H1 (cell line): ENCODE measurements at regions not wholly inside any gene's neighbourhood (a gene's known extent, or its start where the extent isn't known, plus 50 kb on each side); places are given as distances from the start of the nearest gene placed in this dataset.

ENCODE experiments used
- CTCF ChIA-PET: fragments of 300-600 bp; sonication (Branson Sonifier 250); formaldehyde crosslinking; loops from one replicate; lab custom pipeline; 2021; ENCODE audit not compliant: partially characterized antibody; lab: Charles Lee
- POLR2A ChIA-PET: fragments of 300-600 bp; sonication (Branson Sonifier 250); formaldehyde crosslinking; loops from one replicate; lab custom pipeline; 2021; ENCODE audit warnings: inconsistent platforms; ENCODE audit not compliant: partially characterized antibody; lab: Charles Lee
- DNase-seq, 2 experiments: peaks; one replicate each; pipeline versions ENCODE4 v3.0.0 to v3.0.0-alpha.2; 2010 to 2022; ENCODE audit warnings: low spot score in 2 of 2, low read depth in 1 of 2, mixed read lengths in 1 of 2
- FAIRE-seq: peaks from 2 replicates; lab custom pipeline; 2011; peaks lifted over from hg19 to GRCh38; lab: Jason Lieb, UNC
- H2AFZ ChIP-seq: 2 replicates; pipeline ENCODE4 v1.8.1; 2012; ENCODE audit warnings: low read length, inconsistent platforms
- H2AK5ac ChIP-seq: 2 replicates; pipeline ENCODE4 v1.6.1; 2013; ENCODE audit warnings: low read depth, low read length
- H2BK120ac ChIP-seq: replicated peaks from 2 replicates; pipeline ENCODE3; 2013; ENCODE audit warnings: low read depth, low read length, inconsistent platforms
- H2BK12ac ChIP-seq: 2 replicates; pipeline ENCODE4 v1.6.1; 2013; ENCODE audit warnings: low read depth, low read length
- H2BK15ac ChIP-seq: 2 replicates; pipeline ENCODE4 v1.6.1; 2013; ENCODE audit warnings: low read length
- H2BK20ac ChIP-seq: 2 replicates; pipeline ENCODE4 v1.6.1; 2013; ENCODE audit warnings: low read length
- H2BK5ac ChIP-seq: 2 replicates; pipeline ENCODE4 v1.6.1; 2013; ENCODE audit warnings: low read depth, low read length
- H3K14ac ChIP-seq: 2 replicates; pipeline ENCODE4 v1.6.1; 2013; ENCODE audit warnings: inconsistent platforms; ENCODE audit not compliant: insufficient read length
- H3K18ac ChIP-seq: 2 replicates; pipeline ENCODE4 v1.6.1; 2013; ENCODE audit warnings: low read length; ENCODE audit errors: extremely low read depth
- H3K23ac ChIP-seq: 2 replicates; pipeline ENCODE4 v1.6.1; 2013; ENCODE audit warnings: inconsistent platforms; ENCODE audit not compliant: insufficient read length
- H3K23me2 ChIP-seq: 2 replicates; pipeline ENCODE4 v1.6.1; 2013; ENCODE audit warnings: low read depth, low read length
- H3K27ac ChIP-seq: 2 replicates; pipeline ENCODE4 v1.6.1; 2011; ENCODE audit warnings: low read depth, low read length, inconsistent platforms
- H3K27me3 ChIP-seq, 4 experiments: replicated peaks in 1 of 4; 1 replicate in 1 of 4; 2 replicates in 3 of 4; pipeline versions ENCODE4 v1.6.1 to v1.8.1; 2011 to 2013; ENCODE audit warnings: low read length in 3 of 4, mild to moderate bottlenecking in 3 of 4, inconsistent platforms in 2 of 4, mixed read lengths in 2 of 4, moderate library complexity in 1 of 4; ENCODE audit not compliant: control insufficient read depth in 3 of 4, insufficient read depth in 3 of 4; ENCODE audit errors: extremely low read depth in 1 of 4
- H3K36me3 ChIP-seq, 4 experiments: 2 replicates each; pipeline versions ENCODE4 v1.6.1 to v1.8.1; 2011 to 2013; ENCODE audit warnings: mild to moderate bottlenecking in 4 of 4, low read length in 3 of 4, moderate library complexity in 2 of 4, control low read depth in 1 of 4, inconsistent platforms in 1 of 4; ENCODE audit not compliant: insufficient read depth in 4 of 4, control insufficient read depth in 2 of 4
- H3K4ac ChIP-seq: replicated peaks from 2 replicates; pipeline ENCODE3; 2013; ENCODE audit warnings: low read length, low read depth, mixed read lengths, inconsistent platforms; ENCODE audit not compliant: insufficient read length
- H3K4me1 ChIP-seq, 4 experiments: replicated peaks in 1 of 4; 1 replicate in 1 of 4; 2 replicates in 3 of 4; pipeline versions ENCODE4 v1.6.1 to v1.8.1; 2011 to 2013; ENCODE audit warnings: low read length in 3 of 4, inconsistent platforms in 2 of 4, mixed read lengths in 1 of 4; ENCODE audit not compliant: insufficient read depth in 4 of 4, control insufficient read depth in 3 of 4
- H3K4me2 ChIP-seq, 2 experiments: 2 replicates each; pipeline versions ENCODE4 v1.6.1 to v1.8.1; 2011 to 2013; ENCODE audit warnings: low read depth in 2 of 2, low read length in 2 of 2, control low read depth in 1 of 2, inconsistent platforms in 1 of 2, mild to moderate bottlenecking in 1 of 2; ENCODE audit not compliant: insufficient read depth in 1 of 2
- H3K4me3 ChIP-seq, 4 experiments: fragments of 200-600, 300-600 bp in 1 of 4; sonication (generic), shearing (Covaris generic), sonication (Bioruptor Twin) in 1 of 4; 2 replicates each; pipeline versions ENCODE4 v1.5.1 to v1.8.1; 2011 to 2016; ENCODE audit warnings: low read length in 4 of 4, low read depth in 3 of 4, control low read depth in 2 of 4, inconsistent platforms in 2 of 4, mild to moderate bottlenecking in 2 of 4, mixed read lengths in 1 of 4, moderate library complexity in 1 of 4; ENCODE audit not compliant: insufficient read depth in 2 of 4; ENCODE audit errors: extremely low read depth in 1 of 4
- H3K56ac ChIP-seq: replicated peaks from 2 replicates; pipeline ENCODE3; 2013; ENCODE audit warnings: low read depth, mild to moderate bottlenecking, mixed read lengths, low read length, inconsistent platforms; ENCODE audit not compliant: insufficient read length
- H3K79me1 ChIP-seq: 2 replicates; pipeline ENCODE4 v1.6.1; 2013; ENCODE audit warnings: low read depth, low read length, control low read depth
- H3K79me2 ChIP-seq, 2 experiments: 2 replicates each; pipeline versions ENCODE4 v1.6.1 to v1.8.1; 2012 to 2013; ENCODE audit warnings: low read length in 2 of 2, mild to moderate bottlenecking in 2 of 2, inconsistent platforms in 1 of 2; ENCODE audit not compliant: insufficient read depth in 2 of 2, control insufficient read depth in 1 of 2
- H3K9ac ChIP-seq, 4 experiments: replicated peaks in 1 of 4; 1 replicate in 1 of 4; 2 replicates in 3 of 4; pipeline versions ENCODE4 v1.6.1 to v1.8.1; 2011 to 2013; ENCODE audit warnings: low read depth in 3 of 4, low read length in 3 of 4, control low read depth in 2 of 4, mild to moderate bottlenecking in 2 of 4, moderate library complexity in 2 of 4, inconsistent platforms in 1 of 4; ENCODE audit errors: extremely low read depth in 1 of 4
- H3K9me3 ChIP-seq, 2 experiments: 2 replicates each; pipeline versions ENCODE4 v1.6.1 to v1.8.1; 2012 to 2013; ENCODE audit warnings: mild to moderate bottlenecking in 2 of 2, moderate library complexity in 2 of 2, control low read depth in 1 of 2, inconsistent platforms in 1 of 2, low read depth in 1 of 2, low read length in 1 of 2, mixed read lengths in 1 of 2; ENCODE audit not compliant: insufficient read depth in 2 of 2
- H4K20me1 ChIP-seq, 2 experiments: replicated peaks in 1 of 2; 2 replicates each; pipeline versions ENCODE3 to v1.8.1; 2011 to 2013; ENCODE audit warnings: inconsistent platforms in 2 of 2, low read length in 2 of 2, mild to moderate bottlenecking in 1 of 2; ENCODE audit not compliant: insufficient read depth in 2 of 2, control insufficient read depth in 1 of 2
- H4K5ac ChIP-seq: 2 replicates; pipeline ENCODE4 v1.6.1; 2013; ENCODE audit warnings: low read length, low read depth, mixed read lengths, inconsistent platforms; ENCODE audit not compliant: insufficient read length
- H4K8ac ChIP-seq: 2 replicates; pipeline ENCODE4 v1.8.0; 2013; ENCODE audit warnings: mild to moderate bottlenecking, moderate library complexity, low read length, inconsistent platforms; ENCODE audit not compliant: insufficient read depth; ENCODE audit errors: extremely low read depth
- H4K91ac ChIP-seq: replicated peaks from 2 replicates; pipeline ENCODE3; 2013; ENCODE audit warnings: low read length, mixed read lengths, inconsistent platforms; ENCODE audit not compliant: insufficient read length
- CREB1 ChIP-seq: IDR thresholded peaks from 2 replicates; pipeline ENCODE4 v1.6.1; 2012; ENCODE audit warnings: inconsistent platforms
- CTBP2 ChIP-seq: IDR thresholded peaks from 2 replicates; pipeline ENCODE4 v1.7.0; 2011; ENCODE audit warnings: borderline replicate concordance, mild to moderate bottlenecking, moderate library complexity, mixed read lengths, low read length; ENCODE audit not compliant: insufficient read depth, insufficient read length
- FOSL1 ChIP-seq: IDR thresholded peaks from 2 replicates; pipeline ENCODE4 v1.6.1; 2011; ENCODE audit warnings: mild to moderate bottlenecking, low read depth, low read length, moderate library complexity; ENCODE audit not compliant: insufficient read depth
- HDAC6 ChIP-seq: IDR thresholded peaks from one replicate; pipeline ENCODE4 v1.7.1; 2012; ENCODE audit warnings: low read depth, mild to moderate bottlenecking, inconsistent platforms, low read length, moderate library complexity
- PHF8 ChIP-seq: fragments of 200-600 bp; sonication (generic); conservative IDR thresholded peaks from 2 replicates; pipeline ENCODE4 v1.7.1; 2012; ENCODE audit warnings: low read depth, mild to moderate bottlenecking, inconsistent platforms, low read length, moderate library complexity
- POLR2A ChIP-seq, 2 experiments: IDR thresholded peaks; 1 replicate in 1 of 2; 2 replicates in 1 of 2; pipeline ENCODE4 v1.6.1; 2011; ENCODE audit warnings: low read depth in 2 of 2, low read length in 2 of 2, mild to moderate bottlenecking in 2 of 2; ENCODE audit errors: control extremely low read depth in 1 of 2
- RBBP5 ChIP-seq: IDR thresholded peaks from 2 replicates; pipeline ENCODE4 v1.7.1; 2012; ENCODE audit warnings: low read depth, mild to moderate bottlenecking, inconsistent platforms, low read length, moderate library complexity, borderline replicate concordance
- SIN3A ChIP-seq, 2 experiments: IDR thresholded peaks in 1 of 2; conservative IDR thresholded peaks in 1 of 2; 2 replicates each; pipeline ENCODE4 v1.6.1; 2011 to 2012; ENCODE audit warnings: low read length in 2 of 2, improper control_type of control experiment in 1 of 2, low read depth in 1 of 2, mild to moderate bottlenecking in 1 of 2
- SP2 ChIP-seq: IDR thresholded peaks from 2 replicates; pipeline ENCODE4 v1.6.1; 2012; ENCODE audit warnings: mild to moderate bottlenecking, low read length, inconsistent platforms
- SP4 ChIP-seq: IDR thresholded peaks from 2 replicates; pipeline ENCODE4 v1.6.1; 2012; ENCODE audit warnings: low read length, inconsistent platforms
- TCF12 ChIP-seq: IDR thresholded peaks from 2 replicates; pipeline ENCODE4 v1.6.1; 2011; ENCODE audit warnings: low read depth, mild to moderate bottlenecking, low read length
- TEAD4 ChIP-seq: IDR thresholded peaks from 2 replicates; pipeline ENCODE4 v1.6.1; 2012; ENCODE audit warnings: low read depth, low read length, inconsistent platforms, mixed read lengths
- WGBS, 2 experiments: shearing (Covaris generic) in 1 of 2; methylation state at CpG; one replicate each; pipeline versions ENCODE4 v1.1.6 to v1.1.7; 2013 to 2015; ENCODE audit warnings: low lambda C conversion rate in 2 of 2, mixed read lengths in 2 of 2, inconsistent platforms in 1 of 2, low coverage in 1 of 2, missing lambda C conversion rate in 1 of 2; ENCODE audit not compliant: insufficient replicate concordance in 2 of 2, insufficient coverage in 1 of 2, insufficient read length in 1 of 2; ENCODE audit errors: extremely low coverage in 1 of 2, missing lambda C conversion rate in 1 of 2; 5-methylcytosine and 5-hydroxymethylcytosine counted together

GRCh38 chrY:21079670-21080069 is 323.8 kb downstream of the RPS4Y2 start:
- no peak overlapping the region for H3K9ac ChIP-seq
- no peak for FAIRE-seq

More at GRCh38 chrY:21079670-21080069, 323.8 kb downstream of the RPS4Y2 start:
- Histone ChIP-seq H3K23me2 (no peaks in the 10 kb centered on the region), H3K9me3 (peaks cover 9 to 76% of the 10 kb centered on the region in 2 experiments), H3K4me1 (no peaks in the 10 kb centered on the region), H3K36me3 (no peaks in the 10 kb centered on the region), H2BK15ac (no peak overlapping the region), H2BK12ac (no peak overlapping the region), H3K4me3 (no peak overlapping the region), H4K20me1 (no peaks in the 10 kb centered on the region), H3K79me1 (no peaks in the 10 kb centered on the region), H2AK5ac (no peak overlapping the region), H2AFZ (no peak overlapping the region), H3K79me2 (no peaks in the 10 kb centered on the region), H2BK5ac (no peak overlapping the region), H4K5ac (no peak overlapping the region), H3K18ac (no peak overlapping the region), H3K27ac (no peak overlapping the region), H2BK20ac (no peak overlapping the region), H2BK120ac (no peak overlapping the region), H4K8ac (no peak overlapping the region), H3K4me2 (no peak overlapping the region), H3K14ac (no peak overlapping the region), H4K91ac (no peak overlapping the region), H3K23ac (no peak overlapping the region), H3K27me3 (no peaks in the 10 kb centered on the region), H3K4ac (no peak overlapping the region), H3K56ac (no peak overlapping the region)
- TF ChIP-seq SP2 (no peak), SIN3A (conservative IDR thresholded peaks at IDR 0.05 in 1 of 2, IDR thresholded peaks at IDR 0.05 in 1 of 2; ENCODE audit: low read depth in 1 of 2, low read length in 2 of 2) (no peak), PHF8 (no peak), CTBP2 (no peak), TEAD4 (no peak), RBBP5 (no peak), TCF12 (no peak), POLR2A (IDR thresholded peaks at IDR 0.05; ENCODE audit: control extremely low read depth in 1 of 2, low read depth in 2 of 2, low read length in 2 of 2) (no peak), CREB1 (no peak), HDAC6 (no peak), SP4 (no peak), FOSL1 (no peak)
- WGBS, 2 experiments: 20% methylated on average over 1 of the region's 2 CpGs; no CpG with 5 or more reads in 1 of the 2 experiments
- no peak for DNase-seq
- ChIA-PET POLR2A (no interaction called here), CTCF (no interaction called here)
